ENCODE measurements at regions not wholly inside any gene's neighbourhood (a gene's known extent, or its start where the extent isn't known, plus 50 kb on each side); places are given as distances from the start of the nearest gene placed in this dataset.

- TF ChIP-seq SIN3A (IDR thresholded peaks at IDR 0.05; ENCODE audit: borderline replicate concordance, insufficient read depth, low read depth, low read length) (no peak), POLR2AphosphoS5 (IDR thresholded peaks at IDR 0.05; ENCODE audit: low read depth, low read length) (no peak)
- TF ChIP-seq, protein P1, sequence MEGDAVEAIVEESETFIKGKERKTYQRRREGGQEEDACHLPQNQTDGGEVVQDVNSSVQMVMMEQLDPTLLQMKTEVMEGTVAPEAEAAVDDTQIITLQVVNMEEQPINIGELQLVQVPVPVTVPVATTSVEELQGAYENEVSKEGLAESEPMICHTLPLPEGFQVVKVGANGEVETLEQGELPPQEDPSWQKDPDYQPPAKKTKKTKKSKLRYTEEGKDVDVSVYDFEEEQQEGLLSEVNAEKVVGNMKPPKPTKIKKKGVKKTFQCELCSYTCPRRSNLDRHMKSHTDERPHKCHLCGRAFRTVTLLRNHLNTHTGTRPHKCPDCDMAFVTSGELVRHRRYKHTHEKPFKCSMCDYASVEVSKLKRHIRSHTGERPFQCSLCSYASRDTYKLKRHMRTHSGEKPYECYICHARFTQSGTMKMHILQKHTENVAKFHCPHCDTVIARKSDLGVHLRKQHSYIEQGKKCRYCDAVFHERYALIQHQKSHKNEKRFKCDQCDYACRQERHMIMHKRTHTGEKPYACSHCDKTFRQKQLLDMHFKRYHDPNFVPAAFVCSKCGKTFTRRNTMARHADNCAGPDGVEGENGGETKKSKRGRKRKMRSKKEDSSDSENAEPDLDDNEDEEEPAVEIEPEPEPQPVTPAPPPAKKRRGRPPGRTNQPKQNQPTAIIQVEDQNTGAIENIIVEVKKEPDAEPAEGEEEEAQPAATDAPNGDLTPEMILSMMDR (IDR thresholded peaks at IDR 0.05), result no peak
Observed at GRCh38 chr2:191617575-191617974, 60.4 kb upstream of the NABP1 start.

Data from Panc1 (cell line).